Gastroesophageal sphincter (tissue), 4 donors: ENCODE measurements at regions not wholly inside any gene's neighbourhood (a gene's known extent, or its start where the extent isn't known, plus 50 kb on each side); places are given as distances from the start of the nearest gene placed in this dataset.
A peak's percentile ranks its signal among the peaks of the same experiment; 100 is the strongest.

Experiments
- ATAC-seq: fragments of 150-250 bp; one replicate; pipeline ENCODE4 v1.9.1; 2016; ENCODE audit warnings: mild to moderate bottlenecking, moderate library complexity
- H3K27ac ChIP-seq, 4 donors: fragments of 200-600 bp; sonication (generic) in 3 of 4; 1 replicate in 3 of 4; 2 replicates in 1 of 4; pipeline ENCODE4 v1.5.1; 2016 to 2019
- H3K27me3 ChIP-seq: fragments of 200-600 bp; sonication (generic); one replicate; pipeline ENCODE4 v1.5.1; 2019
- H3K36me3 ChIP-seq, 2 donors: fragments of 200-600 bp; sonication (generic); one replicate each; pipeline ENCODE4 v1.5.1; 2019; ENCODE audit warnings: control low read depth in 1 of 2
- H3K4me1 ChIP-seq, 3 donors: fragments of 200-600 bp; sonication (generic); 1 replicate in 2 of 3; 2 replicates in 1 of 3; pipeline ENCODE4 v1.5.1; 2016 to 2019; ENCODE audit warnings: control low read depth in 2 of 3
- H3K4me3 ChIP-seq, 2 donors: fragments of 200-600 bp; sonication (generic); one replicate each; pipeline ENCODE4 v1.5.1; 2019; ENCODE audit warnings: mild to moderate bottlenecking in 1 of 2, moderate library complexity in 1 of 2
- H3K9me3 ChIP-seq, 3 donors: fragments of 200-600 bp; sonication (generic); one replicate each; pipeline ENCODE4 v1.5.1; 2017 to 2019; ENCODE audit warnings: control low read depth in 2 of 3
- EP300 ChIP-seq: sonication (generic); formaldehyde crosslinking; IDR thresholded peaks from one replicate; pipeline ENCODE4 v1.6.1; 2017; ENCODE audit warnings: antibody characterized with exemption, mild to moderate bottlenecking
- POLR2A ChIP-seq, 2 donors: fragments of 450-650 bp; IDR thresholded peaks; one replicate each; pipeline ENCODE4 v1.6.1; 2017; ENCODE audit warnings: antibody characterized with exemption in 2 of 2, mild to moderate bottlenecking in 2 of 2, moderate library complexity in 1 of 2
- POLR2AphosphoS5 ChIP-seq: sonication (generic); formaldehyde crosslinking; IDR thresholded peaks from one replicate; pipeline ENCODE4 v1.6.1; 2017; ENCODE audit warnings: antibody characterized with exemption
- WGBS, 2 donors: methylation state at CpG; one replicate each; pipeline ENCODE4 v1.1.5; 2018; ENCODE audit warnings: low coverage in 1 of 2; 5-methylcytosine and 5-hydroxymethylcytosine counted together
- TF ChIP-seq, protein P1 (sequence below), 4 experiments: fragments of 200-600 bp in 2 of 4; fragments of 450-650 bp in 2 of 4; sonication (generic) in 1 of 4; IDR thresholded peaks; one replicate each; pipeline ENCODE4 v1.5.1; 2017 to 2019; ENCODE audit warnings: antibody characterized with exemption in 4 of 4, mild to moderate bottlenecking in 2 of 4, moderate library complexity in 2 of 4

DNA sequence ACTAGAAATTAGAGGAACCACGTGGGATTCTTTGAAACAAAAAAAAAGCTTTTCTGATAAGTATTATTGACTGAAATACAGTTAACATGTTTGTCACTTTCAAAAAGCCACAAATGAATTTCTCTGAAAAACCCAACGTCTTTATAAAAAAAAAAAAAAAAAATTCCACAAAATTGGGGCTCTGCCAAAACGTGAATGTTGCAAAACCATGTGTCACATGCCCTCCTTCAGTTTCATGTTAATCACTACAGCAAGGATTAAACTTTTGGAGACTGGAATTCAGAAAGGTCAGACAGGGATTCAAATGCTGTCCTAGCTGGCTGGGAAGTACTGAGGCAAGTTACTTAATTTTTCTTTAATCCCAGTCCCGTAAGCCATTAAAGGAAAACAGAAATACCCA is 278.0 kb upstream of the KLF14 start:
- Histone ChIP-seq H3K4me3 (no peak overlapping the region), H3K27me3 (no peaks in the 10 kb centered on the region), H3K4me1 (peaks cover 49 to 100% (median 56%) of the 10 kb centered on the region in 3 donors), H3K9me3 (no peaks in the 10 kb centered on the region), H3K36me3 (no peaks in the 10 kb centered on the region), H3K27ac (peak overlapping the region; percentile 48 to 79 (median 76))
- ATAC-seq, result peak; percentile 83
- WGBS, 2 donors, result 5 to 16% methylated on average over 4 of the region's 4 CpGs
- TF ChIP-seq POLR2AphosphoS5 (peak; percentile 98), EP300 (no peak), POLR2A (IDR thresholded peaks at IDR 0.05) (no peak)
- TF ChIP-seq, protein P1, sequence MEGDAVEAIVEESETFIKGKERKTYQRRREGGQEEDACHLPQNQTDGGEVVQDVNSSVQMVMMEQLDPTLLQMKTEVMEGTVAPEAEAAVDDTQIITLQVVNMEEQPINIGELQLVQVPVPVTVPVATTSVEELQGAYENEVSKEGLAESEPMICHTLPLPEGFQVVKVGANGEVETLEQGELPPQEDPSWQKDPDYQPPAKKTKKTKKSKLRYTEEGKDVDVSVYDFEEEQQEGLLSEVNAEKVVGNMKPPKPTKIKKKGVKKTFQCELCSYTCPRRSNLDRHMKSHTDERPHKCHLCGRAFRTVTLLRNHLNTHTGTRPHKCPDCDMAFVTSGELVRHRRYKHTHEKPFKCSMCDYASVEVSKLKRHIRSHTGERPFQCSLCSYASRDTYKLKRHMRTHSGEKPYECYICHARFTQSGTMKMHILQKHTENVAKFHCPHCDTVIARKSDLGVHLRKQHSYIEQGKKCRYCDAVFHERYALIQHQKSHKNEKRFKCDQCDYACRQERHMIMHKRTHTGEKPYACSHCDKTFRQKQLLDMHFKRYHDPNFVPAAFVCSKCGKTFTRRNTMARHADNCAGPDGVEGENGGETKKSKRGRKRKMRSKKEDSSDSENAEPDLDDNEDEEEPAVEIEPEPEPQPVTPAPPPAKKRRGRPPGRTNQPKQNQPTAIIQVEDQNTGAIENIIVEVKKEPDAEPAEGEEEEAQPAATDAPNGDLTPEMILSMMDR (IDR thresholded peaks at IDR 0.05), result peak in 1 of 4 experiments; percentile 19

DNA sequence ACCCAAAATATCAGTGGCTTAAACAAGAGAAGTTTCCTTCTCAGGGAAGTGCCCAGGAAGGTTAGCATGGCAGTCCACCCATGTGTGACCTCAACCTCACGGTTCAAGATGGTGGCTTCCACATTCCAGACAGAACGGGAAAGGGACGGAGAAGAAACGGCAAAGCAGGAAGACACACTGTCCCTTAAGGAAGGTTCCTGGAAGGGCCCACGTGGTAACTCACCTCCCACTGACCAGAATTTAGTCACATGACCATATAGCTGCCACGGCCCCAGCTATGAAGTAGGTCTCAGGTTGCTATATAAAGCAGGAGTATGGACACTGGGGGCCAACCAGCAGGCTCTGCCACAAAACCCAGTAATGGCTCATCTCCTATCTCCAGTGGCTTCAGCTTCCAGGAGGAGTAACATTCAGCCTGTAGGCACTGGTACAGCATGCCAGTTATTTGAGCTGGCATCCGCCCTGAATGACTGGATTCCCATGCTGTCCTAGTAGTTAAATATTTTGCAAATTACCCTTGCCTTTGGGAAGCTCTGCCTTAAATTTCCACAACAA is 278.5 kb upstream of the KLF14 start:
- Histone ChIP-seq H3K27me3 (no peaks in the 10 kb centered on the region), H3K9me3 (no peaks in the 10 kb centered on the region), H3K27ac (peak overlapping the region; percentile 21 to 79 (median 76)), H3K4me1 (peaks cover 46 to 98% (median 56%) of the 10 kb centered on the region in 3 donors), H3K4me3 (no peak overlapping the region), H3K36me3 (no peaks in the 10 kb centered on the region)
- TF ChIP-seq POLR2A (IDR thresholded peaks at IDR 0.05) (no peak), EP300 (no peak), POLR2AphosphoS5 (no peak)
- WGBS, 2 donors, result 76% methylated on average over 4 of the region's 7 CpGs; no CpG with 5 or more reads in 1 of the 2 donors
- no peak for ATAC-seq

DNA sequence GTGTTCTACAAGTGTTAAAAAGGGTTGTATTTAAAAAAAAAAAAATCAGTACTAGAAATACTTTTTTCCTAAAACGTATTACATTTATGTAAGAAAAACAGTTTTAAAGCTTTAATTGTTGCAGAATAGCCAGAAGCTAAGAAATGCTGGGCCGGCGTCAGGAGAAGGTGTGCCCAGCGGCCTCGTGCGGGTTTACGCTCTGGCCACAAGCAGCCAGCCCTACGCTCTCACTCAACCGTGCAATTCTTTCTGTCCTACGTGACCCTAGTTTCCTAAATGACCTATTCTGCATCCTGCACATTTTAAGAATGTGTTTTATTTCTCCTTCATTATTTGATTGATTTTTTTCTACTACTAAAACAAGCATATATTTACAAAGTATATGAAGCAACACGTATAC is 279.7 kb upstream of the KLF14 start:
- ATAC-seq, result no peak
- Histone ChIP-seq H3K4me1 (peaks cover 40 to 98% (median 52%) of the 10 kb centered on the region in 3 donors), H3K9me3 (no peaks in the 10 kb centered on the region), H3K36me3 (no peaks in the 10 kb centered on the region), H3K27me3 (no peaks in the 10 kb centered on the region), H3K27ac (peak overlapping the region in 1 of 4 donors; percentile 78), H3K4me3 (no peak overlapping the region)
- TF ChIP-seq POLR2A (IDR thresholded peaks at IDR 0.05), result no peak
- TF ChIP-seq, protein P1 (IDR thresholded peaks at IDR 0.05), result no peak
- no peak for TF ChIP-seq EP300
- no peak for TF ChIP-seq POLR2AphosphoS5
- 88 to 89% methylated on average over 11 of the region's 11 CpGs for WGBS, 2 donors

DNA sequence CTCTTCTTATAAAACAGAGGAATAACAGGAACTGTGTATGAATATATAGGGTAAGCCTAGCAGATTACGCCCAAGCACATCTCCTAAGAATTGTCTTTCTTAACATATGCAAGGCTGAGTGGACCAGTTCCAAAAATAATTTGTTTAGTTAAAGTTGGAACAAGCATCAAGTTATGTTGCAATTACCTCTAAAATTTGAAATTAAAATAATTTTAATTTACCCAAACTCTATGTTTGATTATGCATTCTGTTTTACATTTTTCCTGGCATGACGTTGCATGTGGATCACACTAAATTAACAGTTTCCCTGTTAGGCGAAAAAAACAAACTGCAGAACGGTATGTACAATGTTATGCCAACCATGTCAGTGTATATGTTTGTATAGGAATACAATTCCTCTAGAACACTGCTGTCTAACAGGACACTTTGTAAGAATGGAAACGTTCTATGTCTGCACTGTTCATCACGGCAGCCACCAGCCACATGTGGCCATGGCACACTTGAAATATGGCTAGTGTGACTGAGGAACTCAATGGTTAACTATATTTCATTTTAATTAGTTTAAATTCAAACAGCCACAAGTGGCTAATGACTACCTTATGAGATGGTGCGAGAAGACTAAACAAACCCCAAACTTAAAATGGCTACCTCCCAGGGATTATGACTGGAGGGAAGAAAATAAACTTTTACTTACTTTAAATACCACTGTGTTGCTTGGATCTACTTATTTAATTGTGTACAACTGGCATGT is 281.1 kb upstream of the KLF14 start:
- Histone ChIP-seq H3K36me3 (no peaks in the 10 kb centered on the region), H3K27ac (no peak overlapping the region), H3K4me3 (no peak overlapping the region), H3K27me3 (no peaks in the 10 kb centered on the region), H3K4me1 (peaks cover 41 to 98% (median 42%) of the 10 kb centered on the region in 3 donors), H3K9me3 (no peaks in the 10 kb centered on the region)
- 91% methylated on average over 5 to 7 of the region's 7 CpGs for WGBS, 2 donors
- no peak for TF ChIP-seq POLR2A (IDR thresholded peaks at IDR 0.05)
- no peak for TF ChIP-seq POLR2AphosphoS5
- TF ChIP-seq EP300, result no peak
- TF ChIP-seq, protein P1 (IDR thresholded peaks at IDR 0.05), result no peak
- ATAC-seq, result no peak

DNA sequence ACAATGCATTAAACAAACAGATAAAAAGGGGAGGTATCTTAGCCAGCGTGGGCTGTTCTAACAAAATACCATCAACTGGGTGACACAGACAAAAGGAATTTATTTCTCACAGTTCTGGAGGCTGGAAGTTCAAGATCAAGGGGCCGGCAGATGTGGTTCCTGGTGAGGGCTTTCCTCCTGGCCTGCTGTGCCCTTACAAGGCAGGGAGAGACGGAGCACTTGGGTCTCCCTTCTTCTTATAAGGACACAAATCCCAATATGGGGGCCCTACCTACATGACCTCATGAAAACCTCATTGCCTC is 281.6 kb upstream of the KLF14 start:
- no peak for ATAC-seq
- WGBS, 2 donors, result 59 to 81% methylated on average over 3 of the region's 3 CpGs
- no peaks in the 10 kb centered on the region for H3K9me3 ChIP-seq
- peaks cover 38 to 98% (median 40%) of the 10 kb centered on the region in 3 donors for H3K4me1 ChIP-seq
- H3K36me3 ChIP-seq, result no peaks in the 10 kb centered on the region
- no peak overlapping the region for H3K4me3 ChIP-seq
- H3K27me3 ChIP-seq, result no peaks in the 10 kb centered on the region
- H3K27ac ChIP-seq, result no peak overlapping the region
- no peak for TF ChIP-seq POLR2A (IDR thresholded peaks at IDR 0.05)

DNA sequence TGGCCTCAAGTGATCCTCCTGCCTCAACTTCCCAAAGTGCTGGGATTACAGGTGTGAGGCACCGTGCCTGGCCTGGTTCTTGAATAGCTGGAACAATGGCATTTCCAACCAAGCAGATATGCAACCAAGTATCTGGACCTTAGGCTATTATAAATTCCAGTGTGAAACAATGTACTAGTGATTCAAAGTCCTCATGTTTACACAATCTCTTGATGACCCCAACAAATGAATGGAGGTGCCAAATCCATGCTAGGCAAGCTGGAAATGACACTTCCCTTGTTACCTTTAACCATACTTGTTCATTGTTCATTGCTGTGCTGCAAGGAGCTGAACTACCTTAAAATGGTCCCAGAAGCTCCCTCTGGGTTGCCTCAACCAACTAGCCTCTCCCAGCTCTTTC is 282.2 kb upstream of the KLF14 start:
- Histone ChIP-seq H3K4me3 (no peak overlapping the region), H3K9me3 (no peaks in the 10 kb centered on the region), H3K27me3 (no peaks in the 10 kb centered on the region), H3K36me3 (peaks cover 0 to 4% of the 10 kb centered on the region in 2 donors), H3K4me1 (peaks cover 33 to 98% (median 36%) of the 10 kb centered on the region in 3 donors), H3K27ac (peak overlapping the region in 1 of 4 donors; percentile 17)
- no CpG with 5 or more reads among the region's 1 CpG for WGBS, 2 donors
- peak; percentile 22 for TF ChIP-seq POLR2AphosphoS5
- no peak for TF ChIP-seq EP300
- TF ChIP-seq, protein P1 (IDR thresholded peaks at IDR 0.05), result no peak
- TF ChIP-seq POLR2A (IDR thresholded peaks at IDR 0.05), result no peak
- ATAC-seq, result no peak
